ENCODE measurements at regions not wholly inside any gene's neighbourhood (a gene's known extent, or its start where the extent isn't known, plus 50 kb on each side); places are given as distances from the start of the nearest gene placed in this dataset.
"Not testable (repeated sequence)": the region's sequence is repeated elsewhere in the genome, so short reads cannot be mapped to it uniquely, and the experiment has no call there.

GRCh38 chr5:174648618-174649017 is 75.8 kb upstream of the MSX2 start:
- not testable (repeated sequence) for TF ChIP-seq CTCF, EP300 (IDR thresholded peaks at IDR 0.05)

Data from tibial nerve (tissue), 4 donors.